HG03103 (cell line): ENCODE measurements at regions not wholly inside any gene's neighbourhood (a gene's known extent, or its start where the extent isn't known, plus 50 kb on each side); places are given as distances from the start of the nearest gene placed in this dataset.

Source experiments
- ATAC-seq: cut with Tn5 transposase; IDR thresholded peaks from one replicate; pipeline ENCODE4 v1.9.1; 2021; ENCODE audit warnings: low read depth; ENCODE audit not compliant: unreplicated experiment

GRCh38 chrX:39202641-39203040, 401.4 kb downstream of the MID1IP1 start:
- ATAC-seq, result no peak

GRCh38 chrX:39203427-39203826, 402.2 kb downstream of the MID1IP1 start:
- ATAC-seq, result no peak

DNA sequence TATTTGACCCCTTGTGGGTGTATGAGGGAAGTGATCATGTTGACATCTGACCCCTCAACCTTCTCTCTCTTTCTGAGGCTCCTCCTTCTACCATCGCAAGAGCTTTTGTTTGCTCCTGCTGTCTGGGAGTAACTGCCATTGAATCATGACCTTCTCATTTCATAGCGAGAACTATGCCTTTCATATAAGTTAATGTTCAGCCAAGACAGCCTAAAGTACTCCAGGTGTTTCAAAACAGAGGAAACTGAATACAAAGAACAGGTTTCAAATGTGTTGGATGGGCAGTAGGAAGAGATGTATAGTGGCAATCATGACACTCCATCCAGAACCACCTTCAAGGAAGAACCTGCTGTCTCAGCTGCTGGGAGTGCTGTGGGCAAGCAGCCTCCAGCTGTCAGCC, 403.1 kb downstream of the MID1IP1 start:
- no peak for ATAC-seq

- no peak for ATAC-seq
These were observed 403.7 kb downstream of the MID1IP1 start for GRCh38 chrX:39204945-39205344.

DNA sequence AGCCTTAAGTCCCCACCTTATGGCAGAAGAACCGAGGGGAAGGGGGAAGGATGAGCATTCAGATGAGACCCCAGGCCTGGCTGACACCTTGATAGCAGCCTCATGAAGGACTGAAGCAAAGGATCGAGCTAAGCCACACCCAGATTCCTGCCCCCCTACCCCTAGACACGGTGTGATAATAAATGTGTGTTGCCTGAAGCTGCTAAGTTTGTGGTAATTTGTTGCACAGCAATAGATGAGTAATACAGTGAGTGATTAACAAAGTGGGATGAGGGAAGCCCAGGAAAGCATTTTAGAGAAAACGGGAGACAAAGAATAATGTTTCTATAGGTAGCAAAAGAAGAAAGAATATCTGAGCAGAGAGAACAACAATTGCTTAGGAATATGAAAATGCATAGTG, 404.2 kb downstream of the MID1IP1 start:
- ATAC-seq, result no peak

DNA sequence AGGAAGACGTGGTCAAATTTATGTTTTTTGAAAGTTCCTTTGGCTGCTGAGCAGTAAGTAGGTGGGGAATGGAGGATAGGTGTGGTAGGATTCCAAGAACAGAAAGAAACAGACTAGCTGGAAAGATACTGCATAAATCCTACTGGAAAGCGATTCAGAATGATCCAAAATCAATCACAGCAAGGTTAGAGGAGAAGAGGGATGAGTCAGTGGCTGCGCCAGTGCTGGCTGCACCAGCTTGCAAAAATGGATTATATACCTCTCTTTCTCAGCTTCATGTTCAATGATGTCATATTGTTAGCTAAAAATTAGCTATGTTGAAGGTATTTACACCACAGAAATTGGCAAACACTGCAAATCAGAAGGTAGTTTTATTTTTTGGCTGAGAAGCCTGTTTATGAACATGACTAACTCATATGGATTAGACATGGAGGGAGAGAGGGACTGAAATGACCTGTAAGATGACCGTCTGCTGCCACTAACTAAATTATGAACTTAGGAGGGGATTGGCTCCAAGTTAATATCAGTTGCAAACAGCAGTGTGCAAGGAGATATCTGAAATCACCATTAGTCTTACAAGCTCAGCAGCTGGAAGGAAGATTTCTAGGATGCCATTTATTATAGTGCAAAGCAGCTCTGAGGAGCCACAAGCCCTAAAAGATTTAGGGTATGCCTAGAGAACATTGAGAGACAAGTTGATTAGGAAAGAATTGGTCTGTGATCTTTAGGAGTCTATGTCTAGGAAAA, 405.3 kb downstream of the MID1IP1 start:
- no peak for ATAC-seq

- no peak for ATAC-seq
These were observed 410.2 kb downstream of the MID1IP1 start for GRCh38 chrX:39211501-39211900.

DNA sequence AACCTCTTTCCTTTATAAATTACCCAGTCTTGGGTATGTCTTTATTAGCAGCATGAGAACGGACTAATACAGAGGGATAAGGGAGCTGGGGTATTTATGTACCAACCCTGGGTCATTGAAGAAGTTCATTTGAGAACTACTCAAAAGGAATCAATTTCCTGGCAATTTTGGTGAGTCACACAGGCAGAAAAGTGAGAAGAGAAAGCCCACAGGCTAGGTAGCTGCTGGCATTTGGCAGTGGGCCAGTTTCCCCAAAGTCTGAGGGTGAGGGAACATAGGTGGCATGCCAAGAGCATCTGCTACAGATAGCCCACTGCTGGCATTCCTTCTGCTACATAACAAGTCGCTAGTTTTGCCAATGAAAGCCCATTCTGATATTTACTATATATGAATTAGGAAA, 411.2 kb downstream of the MID1IP1 start:
- ATAC-seq, result no peak

DNA sequence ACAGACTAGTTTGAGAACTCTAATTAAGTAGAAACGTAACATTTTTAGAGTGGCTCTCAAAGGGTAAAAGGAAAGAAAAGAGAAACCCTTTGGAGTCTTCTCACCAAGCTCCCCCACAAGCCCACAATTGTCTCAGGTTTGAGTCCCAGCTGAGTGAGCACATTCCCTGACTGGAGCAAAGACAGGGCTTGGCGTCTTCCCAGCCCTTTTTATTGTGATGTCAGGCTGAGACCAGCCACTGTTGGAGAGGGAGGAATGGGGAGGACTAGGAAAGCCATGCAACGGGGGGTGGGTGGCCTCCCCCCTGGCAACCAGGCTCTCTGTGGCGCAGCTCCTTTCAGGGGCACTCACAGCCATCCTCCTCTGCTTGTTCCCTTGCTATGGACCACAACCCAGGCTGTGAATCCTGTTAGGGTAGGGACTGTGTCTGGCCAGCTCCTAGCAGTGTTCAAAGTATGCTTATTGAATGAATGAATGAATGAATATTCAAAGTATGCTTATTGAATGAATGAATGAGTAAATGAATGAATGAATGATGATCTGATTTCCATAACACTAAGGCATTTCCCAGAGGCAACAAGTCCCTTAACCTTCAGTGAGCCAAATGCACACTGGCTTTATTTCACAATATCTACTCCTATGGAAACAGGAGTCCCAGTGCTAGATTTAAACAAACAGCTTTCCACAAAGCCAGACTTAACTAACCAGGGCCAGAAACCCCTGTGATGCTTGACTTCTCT, 413.3 kb downstream of the MID1IP1 start:
- no peak for ATAC-seq

DNA sequence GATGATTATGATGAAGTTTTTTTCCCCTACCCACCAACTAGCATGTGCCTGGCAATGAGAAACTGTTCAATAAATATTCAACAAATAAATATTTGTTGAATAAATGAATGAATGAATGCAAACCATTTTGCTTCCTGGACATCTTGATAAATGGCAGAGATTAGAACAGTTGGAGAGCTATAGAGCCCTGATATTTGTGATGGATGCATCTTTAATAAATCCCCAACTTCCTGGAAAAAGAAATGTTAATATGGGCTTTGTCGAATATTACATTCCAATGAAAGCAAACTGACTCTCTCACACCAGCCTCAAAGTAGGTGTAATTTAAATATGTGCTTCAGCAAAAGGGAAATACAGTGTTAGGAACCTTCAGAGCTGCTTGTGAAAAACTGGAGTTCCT, 419.7 kb downstream of the MID1IP1 start:
- no peak for ATAC-seq

DNA sequence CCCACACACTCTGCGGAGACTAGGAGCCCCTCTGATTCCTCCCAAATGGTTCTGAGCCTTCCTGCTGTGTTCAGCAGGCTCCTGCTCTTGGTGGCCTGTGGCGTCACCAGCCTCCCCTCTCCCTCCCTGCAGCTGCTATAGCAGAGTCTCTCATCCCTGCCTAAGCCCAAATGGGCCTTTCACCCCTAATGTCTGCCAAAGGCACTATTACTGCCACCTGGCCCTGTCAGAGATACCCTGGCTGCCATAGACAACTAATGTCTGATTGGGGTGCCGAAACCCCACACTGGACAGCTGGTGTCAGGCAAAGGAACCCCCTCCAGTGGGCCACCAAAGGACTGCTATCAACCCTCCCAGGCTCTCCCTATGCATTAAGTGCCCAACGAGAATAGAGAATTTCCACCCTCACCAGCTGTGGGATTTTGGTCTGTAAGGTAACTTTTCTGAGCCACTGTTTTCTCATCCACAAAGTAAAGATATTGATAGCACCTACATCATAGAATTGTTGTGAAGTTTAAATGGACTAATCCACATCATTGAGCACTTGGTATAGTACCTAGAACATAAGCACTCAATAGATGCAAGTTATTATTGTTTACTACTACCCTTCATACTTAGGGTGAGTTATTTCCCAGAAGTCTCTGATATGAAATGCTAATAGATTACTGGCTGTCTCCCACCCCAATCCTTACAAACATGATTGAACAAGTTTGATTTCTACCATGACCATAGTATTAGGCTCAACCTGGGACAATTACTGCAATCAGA, 421.3 kb downstream of the MID1IP1 start:
- ATAC-seq, result no peak

DNA sequence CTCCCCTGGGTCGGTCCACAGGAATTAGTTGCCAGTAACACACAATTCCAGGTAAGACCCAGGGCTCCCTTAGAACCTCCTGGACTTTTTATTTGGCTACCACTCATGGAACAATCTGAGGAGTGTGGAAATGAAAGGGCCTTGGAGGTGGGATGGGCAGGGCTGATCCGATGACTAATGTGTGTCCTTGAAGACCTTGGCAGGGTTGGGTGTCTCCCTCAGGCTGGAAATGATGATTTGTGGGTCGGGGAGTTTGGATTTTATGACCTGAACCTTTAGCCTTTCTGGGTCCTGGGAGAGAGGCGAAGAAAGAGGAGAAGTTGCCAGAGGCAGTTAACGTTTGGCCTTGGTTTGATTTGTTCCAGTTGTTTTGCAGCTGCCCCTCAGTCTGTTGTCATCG, 425.0 kb downstream of the MID1IP1 start:
- ATAC-seq, result no peak

DNA sequence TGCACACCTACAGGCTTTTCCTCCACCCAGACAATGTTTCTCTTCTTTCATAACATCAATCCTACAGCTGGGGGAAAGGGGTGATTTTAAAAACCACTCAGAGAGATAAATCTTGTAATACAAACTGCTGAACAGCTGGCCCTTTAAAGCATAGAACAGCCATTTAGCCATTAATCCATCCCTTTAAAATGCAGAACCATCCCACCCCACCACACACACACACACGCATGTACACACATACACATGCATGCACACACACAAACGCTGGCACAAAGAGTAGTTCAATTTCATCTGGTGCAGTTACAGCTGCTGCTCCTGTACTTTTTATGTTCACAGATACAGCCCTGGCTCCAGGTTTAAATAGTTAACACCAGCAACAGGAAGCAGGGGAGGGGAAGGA, 426.1 kb downstream of the MID1IP1 start:
- ATAC-seq, result no peak

GRCh38 chrX:39238006-39238405, 436.7 kb downstream of the MID1IP1 start:
- no peak for ATAC-seq

GRCh38 chrX:39242187-39242586, 440.9 kb downstream of the MID1IP1 start:
- no peak for ATAC-seq

- no peak for ATAC-seq
These were observed 442.9 kb downstream of the MID1IP1 start for GRCh38 chrX:39244147-39244546.

- no peak for ATAC-seq
These were observed 443.8 kb downstream of the MID1IP1 start for GRCh38 chrX:39245024-39245423.

DNA sequence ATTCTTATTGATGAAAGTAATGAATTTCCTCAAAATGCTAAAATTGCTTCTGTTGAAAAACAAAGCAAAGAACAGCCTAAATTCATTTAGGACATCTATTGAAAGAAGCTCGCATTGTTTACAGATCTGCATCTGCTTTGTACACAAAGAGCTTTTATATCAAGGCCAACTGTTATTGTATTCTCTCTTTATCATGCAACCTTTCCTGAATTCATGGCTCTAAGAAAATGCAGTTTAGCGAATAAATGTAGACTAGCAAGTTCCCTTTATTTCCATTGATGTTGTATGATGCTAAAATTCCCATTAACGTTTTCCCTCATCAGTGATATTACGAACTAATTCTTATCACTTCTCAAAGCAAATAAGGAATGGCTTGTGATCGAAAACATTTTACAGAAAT, 446.3 kb downstream of the MID1IP1 start:
- no peak for ATAC-seq

DNA sequence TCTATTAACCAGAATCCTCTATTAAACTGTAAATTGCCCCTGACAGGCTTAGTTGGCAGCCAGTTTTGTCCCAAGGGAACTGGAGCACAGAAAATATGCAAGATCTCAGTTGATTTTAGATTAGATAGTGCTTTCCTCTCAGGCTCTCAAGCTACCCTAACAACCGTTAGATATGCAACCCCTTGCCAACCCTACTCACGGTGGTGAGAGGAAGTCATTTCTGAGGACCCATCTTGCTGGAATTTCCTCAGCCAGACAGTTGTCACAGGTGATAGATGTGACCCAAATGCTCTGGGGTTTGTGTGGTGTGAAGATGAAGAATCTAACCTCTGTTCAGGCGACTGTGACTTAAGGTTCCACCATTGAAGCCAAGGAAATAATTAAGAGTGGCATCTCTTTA, 447.1 kb downstream of the MID1IP1 start:
- no peak for ATAC-seq

- no peak for ATAC-seq
These were observed 448.7 kb downstream of the MID1IP1 start for GRCh38 chrX:39249999-39250398.

GRCh38 chrX:39251995-39252394, 450.7 kb downstream of the MID1IP1 start:
- ATAC-seq, result no peak
